Uterus (tissue), 2 donors: ENCODE measurements at regions not wholly inside any gene's neighbourhood (a gene's known extent, or its start where the extent isn't known, plus 50 kb on each side); places are given as distances from the start of the nearest gene placed in this dataset.

ENCODE experiments used
- POLR2A ChIP-seq, 2 donors: fragments of 450-650 bp; IDR thresholded peaks; one replicate each; pipeline ENCODE4 v1.6.1; 2016; ENCODE audit warnings: antibody characterized with exemption in 2 of 2, mild to moderate bottlenecking in 1 of 2, moderate library complexity in 1 of 2
- TF ChIP-seq, protein P1 (sequence below), 4 experiments: fragments of 200-600 bp in 2 of 4; fragments of 450-650 bp in 2 of 4; sonication (generic) in 2 of 4; IDR thresholded peaks; one replicate each; pipeline ENCODE4 v1.5.1; 2016 to 2019; ENCODE audit warnings: antibody characterized with exemption in 4 of 4, mild to moderate bottlenecking in 2 of 4, moderate library complexity in 1 of 4

- TF ChIP-seq, protein P1, sequence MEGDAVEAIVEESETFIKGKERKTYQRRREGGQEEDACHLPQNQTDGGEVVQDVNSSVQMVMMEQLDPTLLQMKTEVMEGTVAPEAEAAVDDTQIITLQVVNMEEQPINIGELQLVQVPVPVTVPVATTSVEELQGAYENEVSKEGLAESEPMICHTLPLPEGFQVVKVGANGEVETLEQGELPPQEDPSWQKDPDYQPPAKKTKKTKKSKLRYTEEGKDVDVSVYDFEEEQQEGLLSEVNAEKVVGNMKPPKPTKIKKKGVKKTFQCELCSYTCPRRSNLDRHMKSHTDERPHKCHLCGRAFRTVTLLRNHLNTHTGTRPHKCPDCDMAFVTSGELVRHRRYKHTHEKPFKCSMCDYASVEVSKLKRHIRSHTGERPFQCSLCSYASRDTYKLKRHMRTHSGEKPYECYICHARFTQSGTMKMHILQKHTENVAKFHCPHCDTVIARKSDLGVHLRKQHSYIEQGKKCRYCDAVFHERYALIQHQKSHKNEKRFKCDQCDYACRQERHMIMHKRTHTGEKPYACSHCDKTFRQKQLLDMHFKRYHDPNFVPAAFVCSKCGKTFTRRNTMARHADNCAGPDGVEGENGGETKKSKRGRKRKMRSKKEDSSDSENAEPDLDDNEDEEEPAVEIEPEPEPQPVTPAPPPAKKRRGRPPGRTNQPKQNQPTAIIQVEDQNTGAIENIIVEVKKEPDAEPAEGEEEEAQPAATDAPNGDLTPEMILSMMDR (IDR thresholded peaks at IDR 0.05): no peak
- TF ChIP-seq POLR2A (IDR thresholded peaks at IDR 0.05): no peak
Measured at GRCh38 chr12:97939156-97939555, 476.6 kb downstream of the RMST start.
